ENCODE measurements at regions not wholly inside any gene's neighbourhood (a gene's known extent, or its start where the extent isn't known, plus 50 kb on each side); places are given as distances from the start of the nearest gene placed in this dataset.

- no peak for TF ChIP-seq CTCF (IDR thresholded peaks at IDR 0.05)
- Histone ChIP-seq H3K9me3 (no peaks in the 10 kb centered on the region), H3K4me3 (no peak overlapping the region), H3K4me1 (ENCODE audit: low read depth) (peaks cover 5% of the 10 kb centered on the region), H3K36me3 (ENCODE audit: low read depth) (no peaks in the 10 kb centered on the region)
- ATAC-seq (no peak), DNase-seq (no peak)
- intact Hi-C loops (cut with DNase I, micrococcal nuclease): no loop called here
These were observed 513.9 kb downstream of the ZNF608 start for GRCh38 chr5:124232515-124232914.

GRCh38 chr5:124231802-124232201 is 514.6 kb downstream of the ZNF608 start:
- Histone ChIP-seq H3K4me1 (ENCODE audit: low read depth) (peaks cover 5% of the 10 kb centered on the region), H3K4me3 (no peak overlapping the region), H3K36me3 (ENCODE audit: low read depth) (no peaks in the 10 kb centered on the region), H3K9me3 (no peaks in the 10 kb centered on the region)
- intact Hi-C loops (cut with DNase I, micrococcal nuclease): no loop called here
- ATAC-seq: peak; percentile 80
- DNase-seq: no peak
- no peak for TF ChIP-seq CTCF (IDR thresholded peaks at IDR 0.05)

- intact Hi-C loops (cut with DNase I, micrococcal nuclease): no loop called here
- H3K4me3 ChIP-seq: no peak overlapping the region
- ATAC-seq (no peak), DNase-seq (no peak)
- H3K4me1 ChIP-seq (ENCODE audit: low read depth): peaks cover 5% of the 10 kb centered on the region
- H3K9me3 ChIP-seq: no peaks in the 10 kb centered on the region
- no peaks in the 10 kb centered on the region for H3K36me3 ChIP-seq (ENCODE audit: low read depth)
- TF ChIP-seq CTCF (IDR thresholded peaks at IDR 0.05): no peak
These were observed 515.2 kb downstream of the ZNF608 start for GRCh38 chr5:124231230-124231629.

GRCh38 chr5:124230456-124230855 is 516.0 kb downstream of the ZNF608 start:
- Histone ChIP-seq H3K4me3 (no peak overlapping the region), H3K9me3 (no peaks in the 10 kb centered on the region), H3K36me3 (ENCODE audit: low read depth) (no peaks in the 10 kb centered on the region), H3K4me1 (ENCODE audit: low read depth) (peaks cover 5% of the 10 kb centered on the region)
- DNase-seq (no peak), ATAC-seq (no peak)
- intact Hi-C loops (cut with DNase I, micrococcal nuclease): no loop called here
- no peak for TF ChIP-seq CTCF (IDR thresholded peaks at IDR 0.05)

- Histone ChIP-seq H3K4me1 (ENCODE audit: low read depth) (peaks cover 5% of the 10 kb centered on the region), H3K36me3 (ENCODE audit: low read depth) (no peaks in the 10 kb centered on the region), H3K9me3 (no peaks in the 10 kb centered on the region), H3K4me3 (no peak overlapping the region)
- no peak for TF ChIP-seq CTCF (IDR thresholded peaks at IDR 0.05)
- DNase-seq (no peak), ATAC-seq (no peak)
- intact Hi-C loops (cut with DNase I, micrococcal nuclease): no loop called here
These were observed 517.1 kb downstream of the ZNF608 start for GRCh38 chr5:124229352-124229751.

GRCh38 chr5:124227914-124228313 is 518.5 kb downstream of the ZNF608 start:
- ATAC-seq (no peak), DNase-seq (no peak)
- Histone ChIP-seq H3K36me3 (ENCODE audit: low read depth) (no peaks in the 10 kb centered on the region), H3K4me3 (no peak overlapping the region), H3K4me1 (ENCODE audit: low read depth) (peaks cover 5% of the 10 kb centered on the region), H3K9me3 (no peaks in the 10 kb centered on the region)
- no peak for TF ChIP-seq CTCF (IDR thresholded peaks at IDR 0.05)
- intact Hi-C loops (cut with DNase I, micrococcal nuclease): no loop called here

Measured in mucosa of descending colon (tissue), 3 donors.